ENCODE measurements at regions not wholly inside any gene's neighbourhood (a gene's known extent, or its start where the extent isn't known, plus 50 kb on each side); places are given as distances from the start of the nearest gene placed in this dataset.

GRCh38 chr10:125513429-125514182 lies 169.4 kb downstream of the TEX36 start:
- no peak for DNase-seq

GRCh38 chr10:125510998-125511397 lies 172.0 kb downstream of the TEX36 start:
- no peak for DNase-seq

- DNase-seq: no peak
Measured at GRCh38 chr10:125505648-125506047, 177.3 kb downstream of the TEX36 start.

- DNase-seq: no peak
Measured at GRCh38 chr10:125502276-125502675, 180.7 kb downstream of the TEX36 start.

GRCh38 chr10:125495386-125495785 lies 187.6 kb downstream of the TEX36 start:
- no peak for DNase-seq

- no peak for DNase-seq
Measured at GRCh38 chr10:125494651-125495239, 188.2 kb downstream of the TEX36 start.

- no peak for DNase-seq
Measured at GRCh38 chr10:125491381-125491780, 191.6 kb downstream of the TEX36 start.

GRCh38 chr10:125489731-125490130 lies 193.2 kb downstream of the TEX36 start:
- no peak for DNase-seq

- DNase-seq: no peak
Measured at GRCh38 chr10:125485665-125486064, 197.3 kb downstream of the TEX36 start.

GRCh38 chr10:125484035-125484732 lies 198.8 kb downstream of the TEX36 start:
- DNase-seq: no peak

- DNase-seq: no peak
Measured at GRCh38 chr10:125482637-125483036, 200.3 kb downstream of the TEX36 start.

- DNase-seq: no peak
Measured at GRCh38 chr10:125482108-125482507, 200.9 kb downstream of the TEX36 start.

- DNase-seq: no peak
Measured at GRCh38 chr10:125479059-125479458, 203.9 kb downstream of the TEX36 start.

- no peak for DNase-seq
Measured at GRCh38 chr10:125475815-125476214, 207.1 kb downstream of the TEX36 start.

GRCh38 chr10:125473143-125473793 lies 209.7 kb downstream of the TEX36 start:
- DNase-seq: no peak

- DNase-seq: no peak
Measured at GRCh38 chr10:125472010-125472607, 210.9 kb downstream of the TEX36 start.

- DNase-seq: no peak
Measured at GRCh38 chr10:125468278-125468677, 214.7 kb downstream of the TEX36 start.

GRCh38 chr10:125466685-125467084 lies 216.3 kb downstream of the TEX36 start:
- no peak for DNase-seq

- DNase-seq: no peak
Measured at GRCh38 chr10:125462845-125463244, 220.1 kb downstream of the TEX36 start.

- DNase-seq: no peak
Measured at GRCh38 chr10:125460326-125460725, 222.6 kb downstream of the TEX36 start.

GRCh38 chr10:125457406-125457805 lies 225.6 kb downstream of the TEX36 start:
- DNase-seq: no peak

- no peak for DNase-seq
Measured at GRCh38 chr10:125455855-125456254, 227.1 kb downstream of the TEX36 start.

- no peak for DNase-seq
Measured at GRCh38 chr10:125455431-125455830, 227.5 kb downstream of the TEX36 start.
